D721Med (cell line): ENCODE measurements at regions not wholly inside any gene's neighbourhood (a gene's known extent, or its start where the extent isn't known, plus 50 kb on each side); places are given as distances from the start of the nearest gene placed in this dataset.

Experiments used
- DNase-seq: peaks from one replicate; pipeline ENCODE4 v3.0.0; 2011; ENCODE audit warnings: low spot score; ENCODE audit not compliant: insufficient read length
- FAIRE-seq: peaks from 2 replicates; lab custom pipeline; 2011; peaks lifted over from hg19 to GRCh38; lab: Jason Lieb, UNC
- CTCF ChIP-seq: IDR thresholded peaks from 2 replicates; pipeline ENCODE4 v1.5.1; 2012; ENCODE audit warnings: mild to moderate bottlenecking, control low read depth; ENCODE audit not compliant: insufficient read depth; ENCODE audit errors: missing control alignments

GRCh38 chr7:85554236-85555178, 367.7 kb upstream of the SEMA3D start:
- FAIRE-seq (no peak), DNase-seq (no peak)

GRCh38 chr7:85535974-85536729, 349.3 kb upstream of the SEMA3D start:
- TF ChIP-seq CTCF: no peak
- DNase-seq (no peak), FAIRE-seq (no peak)

More at GRCh38 chr7:85554236-85555178, 367.7 kb upstream of the SEMA3D start:
- TF ChIP-seq CTCF: peak; percentile 84

- FAIRE-seq (no peak), DNase-seq (no peak)
- no peak for TF ChIP-seq CTCF
These were observed 343.0 kb upstream of the SEMA3D start for GRCh38 chr7:85529831-85530230.

- no peak for DNase-seq
- FAIRE-seq: no peak
- no peak for TF ChIP-seq CTCF
These were observed 342.3 kb upstream of the SEMA3D start for GRCh38 chr7:85529201-85529600.

- DNase-seq: no peak
- FAIRE-seq: no peak
- TF ChIP-seq CTCF: no peak
These were observed 341.7 kb upstream of the SEMA3D start for GRCh38 chr7:85528581-85528980.

- TF ChIP-seq CTCF: no peak
- FAIRE-seq: no peak
- no peak for DNase-seq
These were observed 338.8 kb upstream of the SEMA3D start for GRCh38 chr7:85525676-85526075.
